ENCODE measurements at regions not wholly inside any gene's neighbourhood (a gene's known extent, or its start where the extent isn't known, plus 50 kb on each side); places are given as distances from the start of the nearest gene placed in this dataset.

- TF ChIP-seq, protein P1, sequence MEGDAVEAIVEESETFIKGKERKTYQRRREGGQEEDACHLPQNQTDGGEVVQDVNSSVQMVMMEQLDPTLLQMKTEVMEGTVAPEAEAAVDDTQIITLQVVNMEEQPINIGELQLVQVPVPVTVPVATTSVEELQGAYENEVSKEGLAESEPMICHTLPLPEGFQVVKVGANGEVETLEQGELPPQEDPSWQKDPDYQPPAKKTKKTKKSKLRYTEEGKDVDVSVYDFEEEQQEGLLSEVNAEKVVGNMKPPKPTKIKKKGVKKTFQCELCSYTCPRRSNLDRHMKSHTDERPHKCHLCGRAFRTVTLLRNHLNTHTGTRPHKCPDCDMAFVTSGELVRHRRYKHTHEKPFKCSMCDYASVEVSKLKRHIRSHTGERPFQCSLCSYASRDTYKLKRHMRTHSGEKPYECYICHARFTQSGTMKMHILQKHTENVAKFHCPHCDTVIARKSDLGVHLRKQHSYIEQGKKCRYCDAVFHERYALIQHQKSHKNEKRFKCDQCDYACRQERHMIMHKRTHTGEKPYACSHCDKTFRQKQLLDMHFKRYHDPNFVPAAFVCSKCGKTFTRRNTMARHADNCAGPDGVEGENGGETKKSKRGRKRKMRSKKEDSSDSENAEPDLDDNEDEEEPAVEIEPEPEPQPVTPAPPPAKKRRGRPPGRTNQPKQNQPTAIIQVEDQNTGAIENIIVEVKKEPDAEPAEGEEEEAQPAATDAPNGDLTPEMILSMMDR (IDR thresholded peaks at IDR 0.05; ENCODE audit: low read length): no peak
- TF ChIP-seq EZH2 (optimal IDR thresholded peaks at IDR 0.05; ENCODE audit: low read depth, low read length): no peak
- no peak for TF ChIP-seq EZH2phosphoT487 (IDR thresholded peaks at IDR 0.05; ENCODE audit: low read length)
These were observed 201.8 kb upstream of the RFC3 start for GRCh38 chr13:33616130-33616529.
